ENCODE measurements at regions not wholly inside any gene's neighbourhood (a gene's known extent, or its start where the extent isn't known, plus 50 kb on each side); places are given as distances from the start of the nearest gene placed in this dataset.

DNA sequence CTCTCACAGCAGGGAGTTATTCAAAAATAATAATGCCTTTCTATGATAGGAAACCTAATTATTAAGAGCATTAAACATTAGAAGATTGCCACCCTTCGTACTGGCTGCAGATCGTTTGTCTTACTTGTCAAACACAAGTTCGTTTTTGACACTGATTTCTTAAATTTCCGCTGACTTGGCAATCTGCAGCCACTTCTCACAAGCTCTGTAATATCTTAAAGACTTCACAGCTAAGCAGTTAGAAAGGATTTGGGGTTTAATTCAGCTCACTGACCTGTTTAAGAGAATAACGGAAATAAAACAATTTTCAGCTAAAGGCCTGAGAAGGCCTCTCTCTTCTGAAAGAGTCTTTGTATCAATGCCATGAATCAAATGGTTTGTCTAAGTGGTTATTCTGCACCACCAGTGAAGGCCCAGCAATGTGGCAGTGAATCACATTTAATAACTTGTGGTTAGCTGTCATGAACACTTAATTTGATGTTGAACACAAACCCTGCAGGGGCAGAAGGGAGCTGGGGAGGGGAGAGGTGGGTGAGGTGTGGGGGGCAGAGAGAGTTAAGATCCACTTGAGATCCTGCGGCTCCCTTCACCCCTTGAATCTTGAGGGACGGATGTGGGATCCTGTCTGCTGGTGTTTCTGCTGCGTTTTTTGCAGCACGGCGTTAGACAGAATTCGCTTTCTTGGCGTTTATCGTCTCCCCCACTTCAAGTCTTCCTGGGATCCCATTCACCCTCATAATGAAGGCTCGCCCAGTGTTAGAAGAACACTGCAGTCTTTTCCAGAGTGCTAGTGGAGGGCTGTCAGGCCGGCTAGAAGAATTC is 145.4 kb upstream of the SATB2 start:
- no peak overlapping the region for H3K27ac ChIP-seq
- TF ChIP-seq, protein P1, sequence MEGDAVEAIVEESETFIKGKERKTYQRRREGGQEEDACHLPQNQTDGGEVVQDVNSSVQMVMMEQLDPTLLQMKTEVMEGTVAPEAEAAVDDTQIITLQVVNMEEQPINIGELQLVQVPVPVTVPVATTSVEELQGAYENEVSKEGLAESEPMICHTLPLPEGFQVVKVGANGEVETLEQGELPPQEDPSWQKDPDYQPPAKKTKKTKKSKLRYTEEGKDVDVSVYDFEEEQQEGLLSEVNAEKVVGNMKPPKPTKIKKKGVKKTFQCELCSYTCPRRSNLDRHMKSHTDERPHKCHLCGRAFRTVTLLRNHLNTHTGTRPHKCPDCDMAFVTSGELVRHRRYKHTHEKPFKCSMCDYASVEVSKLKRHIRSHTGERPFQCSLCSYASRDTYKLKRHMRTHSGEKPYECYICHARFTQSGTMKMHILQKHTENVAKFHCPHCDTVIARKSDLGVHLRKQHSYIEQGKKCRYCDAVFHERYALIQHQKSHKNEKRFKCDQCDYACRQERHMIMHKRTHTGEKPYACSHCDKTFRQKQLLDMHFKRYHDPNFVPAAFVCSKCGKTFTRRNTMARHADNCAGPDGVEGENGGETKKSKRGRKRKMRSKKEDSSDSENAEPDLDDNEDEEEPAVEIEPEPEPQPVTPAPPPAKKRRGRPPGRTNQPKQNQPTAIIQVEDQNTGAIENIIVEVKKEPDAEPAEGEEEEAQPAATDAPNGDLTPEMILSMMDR (conservative IDR thresholded peaks at IDR 0.05), result no peak

DNA sequence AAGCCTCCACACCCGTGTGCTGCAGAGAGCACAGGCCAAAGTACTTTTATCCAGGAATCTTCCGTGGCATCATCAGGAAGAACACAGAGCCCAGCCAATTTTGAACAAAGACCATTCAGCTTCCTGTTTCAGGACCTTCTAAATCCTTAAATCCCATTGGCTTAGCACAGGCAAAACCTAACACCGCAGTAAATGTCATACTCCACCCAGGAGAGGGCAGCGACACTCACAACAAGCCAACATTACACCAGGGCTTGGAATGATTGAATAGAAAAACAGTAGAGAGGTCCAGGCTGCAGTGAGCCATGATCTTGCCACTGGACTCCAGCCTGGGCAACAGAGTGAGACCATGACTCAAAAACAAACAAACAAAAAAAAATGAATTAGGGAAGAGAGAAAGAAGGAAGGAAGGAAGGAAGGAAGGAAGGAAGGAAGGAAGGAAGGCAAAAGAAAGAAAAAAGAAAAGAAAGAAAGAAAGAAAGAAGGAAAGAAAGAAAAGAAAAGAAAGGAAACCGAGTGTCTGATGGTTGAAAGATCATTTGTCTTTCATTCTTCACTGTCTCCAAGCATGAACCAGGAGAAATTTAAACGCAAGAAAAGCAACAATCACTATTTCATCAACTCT is 144.6 kb upstream of the SATB2 start:
- no peak overlapping the region for H3K27ac ChIP-seq
- TF ChIP-seq, protein P1 (conservative IDR thresholded peaks at IDR 0.05), result no peak

DNA sequence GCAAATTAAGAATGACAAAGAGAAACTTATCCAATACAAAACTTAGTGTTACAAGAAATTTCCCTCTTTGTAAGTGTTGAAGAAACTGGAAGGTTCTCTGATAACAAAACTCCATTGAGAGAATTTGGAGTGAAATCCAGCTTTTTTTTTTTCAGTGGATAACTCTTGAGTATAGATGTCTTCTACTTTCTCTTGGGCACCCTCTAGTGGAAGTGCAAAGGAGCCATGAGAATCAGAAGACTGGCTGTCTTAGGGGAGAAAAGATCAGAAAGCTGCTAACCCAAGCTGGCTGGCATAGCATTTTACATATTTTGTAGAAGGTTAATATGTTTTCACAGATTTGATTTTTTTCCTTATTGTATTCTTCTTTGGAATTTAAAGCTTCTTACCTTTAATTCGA is 138.8 kb upstream of the SATB2 start:
- TF ChIP-seq, protein P1 (conservative IDR thresholded peaks at IDR 0.05), result peak; percentile 79
- H3K27ac ChIP-seq, result no peak overlapping the region

DNA sequence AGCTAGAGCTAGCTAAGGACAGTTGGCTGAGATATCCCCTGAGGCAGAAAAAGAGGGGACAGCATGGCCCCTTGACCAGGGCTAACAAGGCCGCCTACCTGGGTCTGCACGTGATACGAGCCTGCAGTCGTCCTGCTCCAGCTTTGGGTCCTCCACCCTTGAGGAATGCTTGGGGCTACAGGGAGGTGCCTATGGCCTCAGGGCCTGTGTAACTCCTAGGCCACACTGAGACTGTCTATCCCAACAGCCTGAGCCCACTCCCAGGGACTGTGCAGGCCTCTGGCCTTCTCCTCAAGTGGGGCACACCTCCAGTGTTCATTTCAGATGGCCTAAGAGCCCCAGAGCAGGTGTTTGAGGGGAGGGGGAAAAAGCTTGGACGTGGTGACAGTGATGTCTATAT is 136.7 kb upstream of the SATB2 start:
- TF ChIP-seq, protein P1 (conservative IDR thresholded peaks at IDR 0.05), result no peak
- H3K27ac ChIP-seq, result no peak overlapping the region

DNA sequence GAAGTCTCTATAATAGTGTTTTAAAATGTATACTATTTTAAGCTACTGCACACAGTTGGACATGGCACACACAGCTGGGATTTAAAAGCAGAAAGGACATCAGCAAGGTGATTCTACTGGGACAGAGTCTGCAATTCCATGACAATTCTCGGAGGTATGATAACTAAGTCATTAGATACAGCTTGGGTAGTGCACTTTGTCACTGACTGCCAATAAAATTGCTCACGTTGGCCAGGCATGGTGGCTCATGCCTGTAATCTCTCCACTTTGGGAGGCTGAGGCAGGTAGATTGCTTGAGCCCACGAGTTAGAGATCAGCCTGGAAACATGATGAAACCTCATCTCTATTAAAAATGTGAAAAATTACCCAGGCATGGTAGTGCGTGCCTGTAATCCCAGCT is 134.1 kb upstream of the SATB2 start:
- TF ChIP-seq, protein P1 (conservative IDR thresholded peaks at IDR 0.05), result no peak
- H3K27ac ChIP-seq, result no peak overlapping the region

DNA sequence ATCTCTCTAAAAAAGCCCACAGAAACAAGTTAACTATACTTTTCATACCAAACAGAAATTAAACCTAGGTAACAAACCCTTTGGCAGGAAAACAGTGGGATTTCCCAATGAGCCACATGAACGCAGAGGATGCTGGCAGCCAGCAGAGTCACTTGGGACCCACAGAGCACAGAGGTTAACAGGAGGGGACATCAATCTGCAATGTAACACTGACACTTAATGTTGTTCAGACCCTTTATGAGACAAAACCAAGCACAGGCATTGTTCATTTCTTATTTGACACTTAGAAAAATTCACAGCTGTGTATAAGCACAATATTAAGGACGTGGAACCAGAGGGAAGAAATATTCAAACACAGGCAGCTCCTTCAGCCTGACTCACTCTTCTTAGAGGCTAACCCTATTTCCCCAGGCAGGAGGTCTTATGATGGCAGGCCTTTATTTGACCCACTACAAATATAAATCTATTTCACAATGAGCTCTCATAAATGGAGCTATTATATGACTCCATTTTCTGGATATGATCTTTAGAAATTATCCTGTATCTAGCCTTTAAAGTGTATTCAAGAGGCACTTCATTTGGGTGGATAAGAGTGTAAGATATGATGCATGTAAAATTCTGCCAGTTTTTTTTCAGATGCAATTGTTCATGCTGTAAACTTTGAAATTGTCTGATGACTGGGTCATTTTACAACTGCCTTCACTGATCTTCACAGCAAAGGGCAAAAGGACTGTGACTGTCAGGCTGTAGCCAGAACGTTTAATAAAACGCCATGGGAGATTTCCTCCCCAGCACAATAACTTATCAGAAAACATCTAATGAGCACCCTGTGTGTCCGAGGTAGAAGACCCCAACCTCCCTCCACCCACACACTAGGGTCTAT is 132.8 kb upstream of the SATB2 start:
- TF ChIP-seq, protein P1 (conservative IDR thresholded peaks at IDR 0.05), result no peak
- no peak overlapping the region for H3K27ac ChIP-seq

DNA sequence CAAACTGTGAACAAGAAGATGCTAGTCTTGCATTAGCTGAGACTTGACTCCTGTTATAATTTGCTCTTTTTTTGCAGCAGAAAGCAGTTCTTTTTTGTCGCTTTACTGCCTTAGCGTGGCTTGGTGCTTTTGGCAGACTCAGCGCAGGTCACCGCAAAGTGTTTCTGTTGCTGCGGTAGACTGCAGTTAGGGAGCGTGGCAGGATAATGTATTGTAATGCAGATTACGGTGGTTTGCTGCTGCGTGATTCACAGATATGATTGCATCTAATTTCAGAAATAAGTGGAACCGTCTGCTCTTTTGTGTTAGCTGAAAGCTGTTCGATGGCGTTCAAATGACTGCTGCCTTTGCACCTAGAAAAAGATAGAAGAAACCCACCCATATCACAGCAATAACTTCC is 131.6 kb upstream of the SATB2 start:
- H3K27ac ChIP-seq, result no peak overlapping the region
- TF ChIP-seq, protein P1 (conservative IDR thresholded peaks at IDR 0.05), result no peak

Measured in VCaP (cell line).